GM19239 (cell line): ENCODE measurements at regions not wholly inside any gene's neighbourhood (a gene's known extent, or its start where the extent isn't known, plus 50 kb on each side); places are given as distances from the start of the nearest gene placed in this dataset.

Experiments used
- DNase-seq: peaks from one replicate; pipeline ENCODE4 v3.0.0; 2011; ENCODE audit warnings: low spot score; ENCODE audit not compliant: insufficient read length
- FAIRE-seq: peaks from 2 replicates; lab custom pipeline; 2011; peaks lifted over from hg19 to GRCh38; lab: Jason Lieb, UNC

DNA sequence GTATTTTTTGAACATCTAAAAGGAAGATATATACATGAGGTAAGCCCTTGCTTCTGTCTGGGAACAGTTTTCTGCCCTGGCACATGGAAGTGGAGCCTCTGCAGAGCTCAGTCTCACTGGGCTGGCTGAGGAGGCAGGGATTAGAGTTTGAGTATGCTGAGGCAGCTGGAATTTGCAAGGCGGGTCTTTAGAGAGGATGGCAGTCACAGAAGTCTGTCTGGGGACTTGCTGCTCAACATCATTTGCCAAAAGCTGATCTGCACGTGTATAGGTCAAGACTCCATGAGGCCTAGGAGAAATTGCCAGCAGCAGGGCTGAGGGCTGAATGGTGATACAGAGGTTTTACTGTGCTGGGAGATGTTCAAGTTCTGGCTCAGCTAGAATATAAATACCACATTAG is 163.6 kb upstream of the ANK2 start:
- DNase-seq (no peak), FAIRE-seq (no peak)

DNA sequence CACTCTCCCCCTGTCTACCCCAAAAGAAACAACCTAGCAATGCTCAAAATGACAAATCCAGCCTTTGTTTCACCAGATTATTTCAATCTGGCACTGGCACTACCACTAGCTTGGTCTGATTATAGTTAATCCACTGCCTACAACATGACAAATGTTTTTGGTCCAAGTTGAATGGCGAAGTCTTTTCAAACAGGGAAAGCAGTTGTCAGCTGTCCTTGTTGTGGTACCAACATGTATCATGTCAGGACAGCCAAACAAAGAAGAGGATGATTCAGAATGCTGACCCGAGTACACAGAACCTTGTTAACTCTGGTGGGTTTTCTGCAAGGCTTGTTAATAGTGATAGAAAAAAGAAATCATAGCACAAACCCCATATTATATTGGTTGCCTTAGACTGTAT is 160.8 kb upstream of the ANK2 start:
- FAIRE-seq = no peak

DNA sequence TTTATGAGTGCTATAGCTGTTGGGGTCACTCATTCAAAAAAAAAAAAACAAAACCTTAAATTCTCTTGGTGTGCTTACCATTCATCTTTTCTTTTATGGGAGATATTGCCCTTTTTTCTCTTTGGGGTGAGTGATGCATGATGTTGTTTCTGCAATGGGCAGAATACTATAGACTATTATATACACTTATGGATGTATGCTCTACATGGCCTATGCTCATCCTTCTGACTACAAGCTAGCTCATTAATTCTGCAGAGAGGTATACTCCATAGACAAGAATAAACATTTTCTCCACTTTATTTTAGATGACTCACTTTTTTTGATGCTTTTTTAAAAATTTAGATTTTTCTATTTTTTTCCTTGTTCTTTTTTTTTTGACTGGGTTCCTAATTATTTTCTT is 160.3 kb upstream of the ANK2 start:
- DNase-seq = no peak
- peak; percentile 35 for FAIRE-seq

More for the DNA sequence above, 160.8 kb upstream of the ANK2 start:
- DNase-seq = no peak

DNA sequence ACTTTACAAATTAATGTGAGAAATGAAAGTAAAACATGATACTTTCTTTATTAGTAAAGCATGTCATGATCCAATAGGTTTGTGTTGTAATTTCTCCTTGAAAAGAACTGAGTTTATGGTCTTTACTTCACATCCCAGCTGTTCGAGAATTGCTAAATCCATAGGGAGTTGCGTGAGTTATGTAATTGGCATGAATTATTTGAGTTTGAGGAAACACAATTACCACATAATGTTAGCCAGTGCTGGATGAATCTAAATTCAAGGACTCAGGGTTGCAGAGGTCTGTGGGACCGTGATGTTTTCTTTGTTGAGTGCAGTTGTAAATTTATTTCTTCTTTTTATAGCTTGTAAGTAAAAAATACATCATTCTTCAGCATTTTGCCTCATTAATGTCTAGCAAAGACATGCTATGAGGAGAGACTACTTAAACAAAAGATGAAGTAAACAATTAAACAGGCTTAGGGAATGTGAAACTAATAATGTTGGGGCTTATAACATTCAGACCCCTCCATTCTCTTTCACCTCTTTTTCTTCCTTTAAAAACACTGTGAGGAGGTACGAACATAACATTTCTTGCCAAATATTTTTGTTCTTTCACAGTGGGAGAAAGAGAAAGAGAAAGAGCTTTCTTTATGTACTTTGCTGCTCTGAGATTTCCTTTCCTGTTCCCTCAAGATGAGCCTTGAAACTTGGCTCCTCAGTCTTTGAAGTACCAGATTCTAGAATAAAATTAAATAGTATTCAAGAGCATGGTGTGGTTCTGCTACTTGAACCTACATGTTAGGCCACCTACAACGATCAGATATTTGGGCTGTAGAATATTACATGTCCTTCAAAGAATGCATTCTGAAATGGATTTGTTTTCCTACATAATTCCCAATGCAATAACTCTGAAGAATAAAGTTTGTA is 159.6 kb upstream of the ANK2 start:
- peak; percentile 69 for FAIRE-seq
- no peak for DNase-seq

DNA sequence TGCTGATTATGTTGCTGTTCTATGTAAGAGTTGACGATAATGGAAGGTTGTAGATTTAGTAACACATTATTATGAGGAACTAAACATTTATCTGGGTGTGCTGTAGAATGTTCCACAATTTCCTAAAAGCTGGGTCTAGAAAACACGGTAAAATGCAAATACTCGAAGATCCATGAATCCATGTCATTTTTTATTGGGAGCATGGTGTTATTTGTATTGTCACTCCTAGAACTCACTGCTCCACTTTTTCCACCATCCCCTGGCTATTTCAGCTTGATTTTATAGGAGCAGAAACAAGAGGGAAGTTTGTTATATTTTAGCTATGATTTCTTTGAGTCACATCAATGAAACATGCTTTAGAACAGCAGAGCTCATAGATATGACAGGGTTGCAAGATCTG is 155.0 kb upstream of the ANK2 start:
- FAIRE-seq = no peak

DNA sequence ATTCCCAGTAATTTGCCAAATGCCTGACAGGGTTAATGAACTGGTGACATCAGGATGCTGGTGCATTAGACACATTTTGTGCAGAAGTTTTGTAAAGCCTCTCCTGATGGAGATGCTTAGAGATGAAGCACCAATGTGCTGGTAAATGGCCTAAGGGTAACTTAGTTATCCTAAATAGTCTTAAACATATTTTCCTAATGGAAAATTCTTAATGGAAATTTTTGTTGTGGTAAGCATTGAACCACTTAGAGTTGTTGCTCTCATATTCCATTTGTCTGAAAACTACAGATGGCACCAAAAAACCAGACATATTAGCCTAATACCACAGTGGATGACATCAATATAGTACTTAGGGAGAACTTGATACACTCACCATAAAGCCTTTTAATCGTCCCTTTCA is 154.5 kb upstream of the ANK2 start:
- no peak for FAIRE-seq
- DNase-seq = no peak

More for the DNA sequence above, 155.0 kb upstream of the ANK2 start:
- no peak for DNase-seq

DNA sequence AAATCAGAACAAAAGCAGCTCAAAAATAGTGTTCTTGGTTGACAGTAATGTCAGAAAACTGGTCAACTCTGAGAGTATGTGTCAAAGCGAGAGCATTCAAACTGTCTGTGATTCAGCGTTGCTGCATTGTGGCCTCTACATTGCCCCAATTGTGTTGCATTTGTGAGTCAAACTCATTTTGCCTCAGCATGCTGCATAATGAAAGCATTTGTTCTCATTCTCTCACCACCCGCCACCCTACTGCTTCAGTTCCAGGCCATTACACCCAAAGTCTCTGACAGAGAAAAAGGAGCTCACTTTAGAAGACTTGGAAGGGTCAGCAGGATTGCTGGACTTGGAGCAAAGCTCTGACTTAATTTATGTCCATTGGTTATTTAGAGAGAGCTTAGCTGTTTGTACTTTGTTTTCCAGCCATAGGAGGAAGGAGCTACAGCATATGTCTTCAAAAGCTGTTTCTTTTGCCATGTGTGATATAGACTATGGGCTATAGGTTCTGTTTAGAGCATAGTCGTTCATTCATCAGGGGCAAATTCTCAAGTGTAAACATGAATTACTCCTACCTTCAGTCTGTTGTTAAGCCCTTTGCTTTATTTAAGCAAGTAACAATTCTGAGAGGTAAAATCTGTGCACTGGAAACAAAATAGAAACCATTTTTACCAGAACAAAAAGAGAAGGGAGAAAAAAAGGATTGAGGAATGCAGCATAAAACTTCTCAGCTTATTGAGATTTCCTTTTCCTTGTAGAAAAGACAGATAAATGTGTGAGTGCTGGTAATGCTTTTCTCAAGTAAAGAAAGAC is 153.4 kb upstream of the ANK2 start:
- DNase-seq (no peak), FAIRE-seq (peak; percentile 47)

DNA sequence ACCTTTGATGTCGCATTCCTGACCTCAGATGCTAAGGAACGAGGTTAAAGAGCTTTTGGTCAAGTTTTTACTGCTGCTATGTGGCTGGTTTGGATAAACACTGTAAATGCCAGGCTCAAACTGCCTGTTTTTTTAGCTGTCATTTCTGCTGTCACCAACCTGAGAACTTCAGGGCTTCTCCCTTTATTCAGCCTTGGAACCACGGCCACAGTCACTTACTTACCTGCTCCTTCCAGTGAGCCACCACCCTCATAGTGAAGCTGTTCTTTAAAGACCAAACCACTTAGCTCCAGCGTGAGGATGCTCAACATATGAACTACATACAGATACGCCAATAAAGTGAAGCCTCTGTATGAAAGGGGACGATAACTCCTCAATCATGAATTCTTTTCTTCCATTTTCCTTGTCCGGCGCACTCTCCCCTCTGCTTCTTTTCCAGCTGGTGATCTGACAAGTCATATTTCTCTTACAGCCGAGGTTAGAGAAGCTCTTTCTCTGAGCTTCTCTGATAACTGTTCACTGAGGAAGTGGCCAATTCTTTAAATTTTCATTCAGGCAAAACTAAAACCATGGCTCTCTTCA is 152.8 kb upstream of the ANK2 start:
- FAIRE-seq = no peak
- DNase-seq = no peak

DNA sequence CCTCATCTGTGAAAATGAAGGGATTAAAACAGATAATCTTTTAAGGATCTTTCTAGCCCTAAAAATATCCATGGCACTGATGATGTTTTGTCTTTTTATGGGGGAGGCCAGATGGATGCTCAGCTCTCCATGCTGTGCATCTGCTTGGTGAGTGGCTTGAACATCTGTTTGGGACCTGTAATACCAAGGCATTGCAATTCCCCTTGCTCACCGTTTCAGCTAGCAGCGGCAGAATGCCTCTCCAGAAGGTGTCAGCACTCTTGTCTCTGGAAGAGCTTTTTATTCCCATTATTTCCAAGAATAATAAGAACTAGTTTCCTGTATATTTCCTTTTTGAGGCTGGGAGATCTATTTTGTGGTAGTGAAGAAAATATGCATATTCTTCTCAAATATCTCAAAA is 151.9 kb upstream of the ANK2 start:
- DNase-seq = no peak
- FAIRE-seq = no peak

DNA sequence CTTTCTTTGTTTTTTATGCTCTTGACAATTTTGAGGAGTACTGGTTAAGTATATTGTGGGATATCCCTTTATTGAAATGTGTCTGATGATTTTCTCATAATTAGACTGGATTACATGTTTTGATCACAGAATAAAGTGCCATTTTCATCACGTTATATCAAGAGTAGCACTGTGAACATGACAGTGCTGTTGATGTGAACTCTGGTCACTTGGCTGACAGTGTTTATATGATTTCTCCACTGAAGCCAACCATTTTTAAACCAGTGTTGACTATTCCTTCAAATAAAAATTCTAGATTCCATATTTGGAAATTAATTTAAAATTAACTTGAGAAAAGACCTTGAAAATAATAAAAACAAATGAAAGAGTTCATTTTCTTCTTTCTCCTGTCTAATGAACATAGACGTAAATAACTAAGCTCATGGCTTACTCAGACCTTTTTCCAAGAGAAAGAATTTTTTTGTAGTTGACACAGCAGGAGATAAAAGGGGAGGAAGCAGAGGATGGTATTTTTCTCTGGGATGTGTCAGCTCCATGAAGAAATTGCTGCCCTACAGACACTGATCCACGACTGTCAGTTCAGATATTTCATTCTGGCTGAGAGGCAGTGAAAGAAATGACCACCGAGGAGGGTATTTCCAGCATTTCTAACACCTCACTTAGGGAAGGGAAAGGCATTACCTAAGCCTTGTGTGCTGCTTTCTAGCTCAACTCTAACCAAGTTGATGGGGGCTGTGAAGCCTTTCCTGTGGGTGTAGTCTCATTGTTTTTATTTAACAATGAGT is 150.9 kb upstream of the ANK2 start:
- DNase-seq = no peak
- no peak for FAIRE-seq

DNA sequence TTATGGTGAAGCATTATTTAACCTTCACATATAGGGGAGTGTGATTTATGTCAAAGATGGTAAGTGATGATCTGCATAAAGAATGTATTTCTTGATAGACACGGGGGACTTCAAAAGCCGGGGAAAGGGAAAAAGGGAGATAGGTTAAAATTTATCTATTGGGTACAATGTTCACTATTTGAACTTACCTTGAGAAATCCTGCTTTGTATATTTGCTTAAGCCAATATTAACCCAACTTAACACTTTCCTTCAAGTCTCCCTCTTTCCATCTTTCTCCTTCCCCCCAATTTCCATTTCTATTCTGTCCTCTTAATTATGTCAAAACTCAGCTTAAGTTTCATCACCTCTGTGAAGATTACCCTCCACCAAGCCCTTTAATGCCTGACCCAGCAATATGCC is 149.0 kb upstream of the ANK2 start:
- DNase-seq = no peak
- no peak for FAIRE-seq

DNA sequence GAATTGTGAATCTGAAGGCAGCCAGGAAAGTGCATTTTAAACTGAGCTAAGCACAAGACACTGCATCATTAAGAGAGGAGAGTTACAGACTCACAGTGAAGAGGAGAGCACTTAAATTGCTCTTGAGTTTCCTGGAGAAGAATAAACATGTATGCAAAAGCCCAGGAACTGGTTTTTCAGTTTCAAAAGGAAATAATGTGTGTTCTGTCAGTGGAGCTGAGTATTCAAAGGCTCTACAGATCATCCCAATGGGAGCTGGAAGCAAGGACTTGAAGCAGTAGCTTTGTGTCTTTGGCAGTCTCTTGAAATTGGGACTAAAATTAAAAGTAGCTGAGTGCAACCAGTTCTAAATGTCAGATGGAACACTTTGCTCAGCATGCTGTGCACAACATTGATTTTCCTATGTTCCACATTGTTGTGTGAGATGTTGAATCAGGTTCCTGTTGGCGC is 147.5 kb upstream of the ANK2 start:
- no peak for DNase-seq
- no peak for FAIRE-seq

DNA sequence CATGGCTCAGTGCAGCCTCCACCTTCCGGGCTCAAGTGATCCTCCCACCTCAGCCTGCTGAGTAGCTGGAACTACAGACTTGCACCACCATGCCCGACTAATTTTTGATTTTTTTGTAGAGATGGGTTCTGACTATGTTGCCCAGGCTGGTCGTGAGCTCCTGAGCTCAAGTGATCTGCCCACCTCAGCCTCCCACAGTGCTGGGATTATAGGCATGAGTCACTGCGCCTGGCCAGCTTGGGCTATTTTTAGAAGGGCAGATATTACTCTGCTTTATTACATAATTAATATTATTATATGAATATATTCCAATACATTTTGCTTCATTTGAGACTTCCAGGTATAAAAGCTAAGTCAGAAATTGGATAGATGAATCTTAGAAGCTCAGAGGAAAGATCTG is 143.7 kb upstream of the ANK2 start:
- DNase-seq (no peak), FAIRE-seq (no peak)

DNA sequence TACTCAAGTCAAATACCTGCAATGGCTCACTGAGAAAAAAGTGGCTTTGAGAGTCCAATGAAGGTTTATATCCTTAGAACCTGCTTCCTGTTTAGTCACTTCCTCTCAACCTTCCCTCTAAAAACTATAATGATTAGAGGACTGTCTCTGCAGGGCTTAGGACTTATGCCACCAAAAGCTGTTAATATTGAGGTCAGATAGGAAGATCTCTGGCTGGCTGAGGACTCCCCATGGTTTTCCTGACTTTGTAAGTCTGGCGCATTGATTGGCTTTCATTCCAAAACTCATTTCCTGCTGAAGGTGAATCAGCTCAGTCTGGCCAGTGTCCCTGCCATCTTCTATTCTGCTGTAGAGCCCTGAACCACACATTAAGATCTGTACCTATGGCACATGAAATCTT is 140.9 kb upstream of the ANK2 start:
- no peak for DNase-seq
- no peak for FAIRE-seq

DNA sequence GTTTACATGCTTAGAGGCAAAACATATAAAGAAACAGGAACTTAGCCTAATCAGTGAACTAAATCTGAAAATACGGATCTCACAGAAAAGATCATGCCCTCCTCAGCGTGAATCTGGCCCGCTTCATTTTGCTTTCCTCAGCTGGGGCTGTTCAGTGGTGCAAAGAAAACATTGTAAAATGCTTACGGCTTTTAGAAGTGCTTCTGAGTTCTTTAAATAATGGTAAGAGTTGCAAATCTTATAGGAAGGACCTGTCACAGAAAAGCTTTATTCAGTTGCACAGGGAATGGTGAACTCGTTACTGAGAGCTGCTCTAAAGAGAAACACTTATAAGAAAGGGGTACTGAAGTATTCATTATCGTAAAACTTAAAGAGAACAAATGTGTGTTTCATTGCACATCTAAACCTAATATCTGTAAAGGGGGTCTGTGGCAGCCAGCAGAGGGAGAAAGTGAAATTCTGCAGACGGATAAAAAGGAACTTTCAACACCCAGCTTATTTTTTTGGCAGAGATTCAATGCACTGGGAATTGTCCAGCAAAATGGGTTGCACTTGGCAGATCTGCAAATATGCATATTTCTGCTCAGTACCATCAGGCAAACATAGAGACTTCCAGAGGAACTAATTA is 139.2 kb upstream of the ANK2 start:
- DNase-seq (no peak), FAIRE-seq (peak; percentile 63)

DNA sequence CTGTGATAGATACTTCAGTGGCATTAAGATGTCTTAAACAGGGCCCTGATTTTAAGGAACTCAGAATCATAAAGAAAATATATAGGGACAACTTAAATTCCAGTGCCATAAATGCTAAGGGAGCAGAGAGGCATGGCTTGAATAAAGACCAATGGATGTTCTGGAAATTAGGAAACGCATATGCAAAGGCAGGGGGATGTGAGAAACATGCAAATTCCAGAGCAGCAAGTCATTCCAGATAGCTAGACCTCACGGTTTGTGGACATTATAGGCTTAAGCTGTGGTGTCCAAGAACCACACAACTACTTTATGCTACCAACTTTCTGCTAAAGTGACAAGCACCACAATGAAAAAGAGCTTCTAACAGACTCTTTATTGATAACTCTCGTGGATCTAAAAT is 132.6 kb upstream of the ANK2 start:
- DNase-seq (no peak), FAIRE-seq (no peak)

DNA sequence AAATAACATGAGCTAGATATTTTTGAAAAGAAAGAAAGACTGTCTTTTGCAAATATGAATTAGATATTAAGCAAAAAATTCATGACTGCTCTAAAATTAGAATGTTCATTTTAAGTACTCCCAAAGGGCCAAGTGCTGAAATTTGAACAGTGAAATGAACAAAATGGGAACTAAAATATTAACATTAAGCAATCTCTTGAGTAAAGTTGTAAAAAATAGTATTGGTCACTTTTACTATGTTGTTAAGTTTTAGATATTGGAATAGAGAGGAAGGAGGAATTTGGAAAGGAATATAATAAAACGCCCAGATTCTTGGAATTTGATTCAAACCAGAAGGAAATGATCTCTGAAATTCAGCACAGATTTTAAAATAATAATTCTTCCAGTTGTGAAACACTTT is 125.9 kb upstream of the ANK2 start:
- FAIRE-seq = no peak

DNA sequence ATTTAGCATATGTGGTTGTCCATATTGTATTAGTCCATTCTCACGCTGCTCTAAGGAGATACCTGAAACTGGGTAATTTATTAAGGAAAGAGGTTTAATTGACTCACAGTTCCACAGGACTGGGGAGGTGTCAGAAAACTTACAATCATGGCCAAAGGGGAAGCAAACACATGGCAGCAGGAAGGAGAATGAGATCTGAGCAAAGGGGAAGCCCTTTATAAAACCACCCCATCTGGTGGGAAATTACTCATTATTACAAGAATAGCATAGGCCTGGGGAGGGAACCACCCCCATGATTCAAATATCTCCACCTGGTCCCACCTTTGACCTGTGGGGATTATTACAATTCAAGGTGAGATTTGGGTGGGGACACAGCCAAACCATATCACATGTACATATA is 122.6 kb upstream of the ANK2 start:
- no peak for DNase-seq
- FAIRE-seq = no peak

More for the DNA sequence above, 125.9 kb upstream of the ANK2 start:
- DNase-seq = no peak

DNA sequence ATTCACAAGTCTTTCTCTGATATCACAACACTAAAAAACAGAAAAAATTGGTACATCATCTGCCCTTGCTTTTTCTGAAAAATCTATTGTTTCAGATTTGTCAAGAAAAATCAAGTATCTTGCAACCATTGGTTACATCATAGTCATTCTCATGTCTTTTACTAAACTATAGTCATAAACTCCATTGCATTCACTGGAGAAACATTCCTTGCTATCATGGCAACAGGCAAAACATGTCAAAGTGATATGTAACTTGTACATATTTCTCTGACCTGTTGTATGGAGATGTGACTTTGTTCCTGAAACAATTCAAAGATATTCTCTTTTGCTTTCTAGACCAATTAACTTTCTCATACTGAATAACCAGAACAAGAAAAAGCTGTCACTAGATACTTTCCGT is 121.9 kb upstream of the ANK2 start:
- no peak for DNase-seq
- FAIRE-seq = no peak

DNA sequence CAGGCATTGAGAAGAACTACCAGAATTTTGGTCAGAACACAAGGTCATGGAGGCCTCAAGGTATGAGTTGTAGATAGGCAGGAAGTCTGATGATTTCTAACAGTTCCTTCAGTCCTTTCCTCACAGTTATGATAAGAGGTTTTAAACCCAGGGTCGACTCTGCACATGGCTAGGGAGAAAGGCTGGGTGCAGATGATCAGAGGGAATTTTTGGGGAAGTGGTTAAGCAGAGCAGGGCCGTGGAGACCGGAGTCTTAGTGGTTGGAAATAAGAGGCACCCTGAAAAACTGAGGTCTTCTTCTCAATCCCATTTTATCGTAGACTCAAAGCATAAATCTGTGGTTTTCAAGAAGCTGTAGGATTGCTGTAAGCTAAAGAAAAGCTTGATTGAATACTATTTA is 118.5 kb upstream of the ANK2 start:
- FAIRE-seq (no peak), DNase-seq (no peak)
